Calu3 (cell line): ENCODE measurements at regions not wholly inside any gene's neighbourhood (a gene's known extent, or its start where the extent isn't known, plus 50 kb on each side); places are given as distances from the start of the nearest gene placed in this dataset.

Experiments
- BruUV-seq: library from RNA; stranded (reverse); fragments of 400-500 nt; replicated peaks from 2 replicates; lab custom pipeline; 2021; lab: Mats Ljungman, UMichigan
- CTCF ChIA-PET: fragments of 300-600 bp; sonication (Branson Sonifier 250); formaldehyde crosslinking; loops from one replicate; lab custom pipeline; 2022; ENCODE audit warnings: antibody characterized with exemption; lab: Charles Lee
- DNase-seq: peaks from one replicate; pipeline ENCODE4 v3.0.0; 2022
- H3K27ac Mint-ChIP-seq: one replicate; pipeline ENCODE4 v1.8.0; 2022; ENCODE audit warnings: mixed read lengths; ENCODE audit not compliant: unreplicated experiment
- H3K27me3 Mint-ChIP-seq: one replicate; pipeline ENCODE4 v1.8.0; 2022; ENCODE audit warnings: mixed read lengths; ENCODE audit not compliant: unreplicated experiment
- H3K36me3 Mint-ChIP-seq: one replicate; pipeline ENCODE4 v1.8.0; 2022; ENCODE audit warnings: mild to moderate bottlenecking, moderate library complexity, mixed read lengths; ENCODE audit not compliant: insufficient read depth, unreplicated experiment
- H3K4me1 Mint-ChIP-seq: one replicate; pipeline ENCODE4 v1.8.0; 2022; ENCODE audit warnings: mild to moderate bottlenecking, low read depth, mixed read lengths; ENCODE audit not compliant: unreplicated experiment
- H3K4me3 Mint-ChIP-seq: one replicate; pipeline ENCODE4 v1.8.0; 2022; ENCODE audit warnings: mild to moderate bottlenecking, low read depth, moderate library complexity, mixed read lengths; ENCODE audit not compliant: unreplicated experiment
- H3K9me3 Mint-ChIP-seq: one replicate; pipeline ENCODE4 v1.8.0; 2022; ENCODE audit warnings: low read depth, mixed read lengths; ENCODE audit not compliant: unreplicated experiment
- CTCF ChIP-seq: fragments of 200-600 bp; IDR thresholded peaks from one replicate; pipeline ENCODE4 v1.8.0; 2022; ENCODE audit warnings: antibody characterized with exemption; ENCODE audit not compliant: unreplicated experiment
- intact Hi-C: fragments of 100-400 bp; cut with micrococcal nuclease; formaldehyde crosslinking; loops from one replicate; pipeline ENCODE4 v1.10.0; 2022; ENCODE audit not compliant: unreplicated experiment

- BruUV-seq: no TSS peak
- H3K36me3 Mint-ChIP-seq: no peaks in the 10 kb centered on the region
- no peak overlapping the region for H3K4me3 Mint-ChIP-seq
- CTCF ChIA-PET: no interaction called here
- H3K27ac Mint-ChIP-seq: no peak overlapping the region
- TF ChIP-seq CTCF: no peak
- H3K27me3 Mint-ChIP-seq: peaks cover 11% of the 10 kb centered on the region
- H3K9me3 Mint-ChIP-seq: no peaks in the 10 kb centered on the region
- DNase-seq: no peak
- no peaks in the 10 kb centered on the region for H3K4me1 Mint-ChIP-seq
- intact Hi-C loops: no loop called here
Measured at GRCh38 chr15:81523867-81524266, 149.9 kb upstream of the TMC3 start.

- Mint-ChIP-seq H3K4me1 (no peaks in the 10 kb centered on the region), H3K36me3 (no peaks in the 10 kb centered on the region), H3K27me3 (peaks cover 38% of the 10 kb centered on the region), H3K27ac (no peak overlapping the region), H3K9me3 (no peaks in the 10 kb centered on the region), H3K4me3 (no peak overlapping the region)
- no peak for DNase-seq
- intact Hi-C loops: no loop called here
- BruUV-seq: no TSS peak
- TF ChIP-seq CTCF: no peak
- CTCF ChIA-PET: interaction anchor here (0.7 kb wide), 1 partner anchor 790 kb away, joined by 7 read pairs; no protein-coding TSS in a partner anchor
Measured at GRCh38 chr15:81520480-81520879, 146.5 kb upstream of the TMC3 start.

GRCh38 chr15:81516461-81516860, 142.4 kb upstream of the TMC3 start:
- Mint-ChIP-seq H3K4me1 (no peaks in the 10 kb centered on the region), H3K27ac (no peak overlapping the region), H3K27me3 (peaks cover 38% of the 10 kb centered on the region), H3K4me3 (no peak overlapping the region), H3K9me3 (no peaks in the 10 kb centered on the region), H3K36me3 (no peaks in the 10 kb centered on the region)
- BruUV-seq: no TSS peak
- CTCF ChIA-PET: no interaction called here
- no peak for TF ChIP-seq CTCF
- intact Hi-C loops: no loop called here
- no peak for DNase-seq

GRCh38 chr15:81516012-81516411, 142.0 kb upstream of the TMC3 start:
- intact Hi-C loops: no loop called here

More at GRCh38 chr15:81516012-81516411, 142.0 kb upstream of the TMC3 start:
- Mint-ChIP-seq H3K9me3 (no peaks in the 10 kb centered on the region), H3K36me3 (no peaks in the 10 kb centered on the region), H3K4me3 (no peak overlapping the region), H3K4me1 (no peaks in the 10 kb centered on the region), H3K27ac (no peak overlapping the region), H3K27me3 (peaks cover 38% of the 10 kb centered on the region)
- no peak for TF ChIP-seq CTCF
- BruUV-seq: no TSS peak
- no peak for DNase-seq
- CTCF ChIA-PET: interaction anchor here (0.5 kb wide), 1 partner anchor 269 kb away, joined by 5 read pairs; no protein-coding TSS in a partner anchor
